B cell (primary cell): ENCODE measurements at regions not wholly inside any gene's neighbourhood (a gene's known extent, or its start where the extent isn't known, plus 50 kb on each side); places are given as distances from the start of the nearest gene placed in this dataset.

Experiments
- ATAC-seq: fragments of 200-7000 bp; cut with Tn5 transposase; one replicate; pipeline ENCODE4 v1.10.0; 2021; ENCODE audit warnings: low read depth, mild to moderate bottlenecking, moderate number of reproducible peaks, moderate library complexity
- CTCF ChIA-PET: fragments of 350-600 bp; sonication (Branson Sonifier 250); formaldehyde crosslinking; loops from one replicate; lab custom pipeline; 2021; ENCODE audit warnings: antibody characterized with exemption, inconsistent platforms; lab: Charles Lee
- POLR2A ChIA-PET: fragments of 350-600 bp; sonication (Branson Sonifier 250); formaldehyde crosslinking; loops from one replicate; lab custom pipeline; 2021; ENCODE audit warnings: antibody characterized with exemption; lab: Charles Lee
- DNase-seq: peaks from one replicate; pipeline ENCODE4 v3.0.0; 2013
- H2AFZ ChIP-seq: 2 replicates; pipeline ENCODE4 v1.6.1; 2012; ENCODE audit warnings: mild to moderate bottlenecking, low read depth, low read length; ENCODE audit not compliant: insufficient read depth, poor library complexity, severe bottlenecking
- H3K27ac ChIP-seq, 2 donors: 1 replicate in 1 of 2; 2 replicates in 1 of 2; pipeline ENCODE4 v1.5.1; 2012 to 2013; ENCODE audit warnings: low read length in 2 of 2, mild to moderate bottlenecking in 2 of 2, moderate library complexity in 1 of 2
- H3K27me3 ChIP-seq, 4 experiments: fragments of 200-600 bp in 1 of 4; sonication (generic) in 1 of 4; replicated peaks in 1 of 4; 1 replicate in 2 of 4; 2 replicates in 2 of 4; pipeline versions ENCODE4 v1.6.1 to v1.7.0; 2013 to 2016; ENCODE audit warnings: low read length in 3 of 4, mild to moderate bottlenecking in 2 of 4, mixed read lengths in 1 of 4, moderate library complexity in 1 of 4; ENCODE audit not compliant: insufficient read depth in 4 of 4, control insufficient read depth in 3 of 4; ENCODE audit errors: control extremely low read depth in 1 of 4
- H3K36me3 ChIP-seq, 2 experiments: replicated peaks in 1 of 2; 1 replicate in 1 of 2; 2 replicates in 1 of 2; pipeline versions ENCODE4 v1.6.1 to v1.7.1; 2013; ENCODE audit warnings: low read length in 1 of 2; ENCODE audit not compliant: insufficient read depth in 2 of 2, control insufficient read depth in 1 of 2; ENCODE audit errors: control extremely low read depth in 1 of 2, extremely low read depth in 1 of 2
- H3K4me1 ChIP-seq, 2 donors: fragments of 200-600 bp in 1 of 2; sonication (generic) in 1 of 2; 1 replicate in 1 of 2; 2 replicates in 1 of 2; pipeline versions ENCODE4 v1.5.1 to v1.6.1; 2013 to 2017; ENCODE audit warnings: low read length in 2 of 2; ENCODE audit not compliant: control insufficient read depth in 2 of 2, insufficient read depth in 2 of 2
- H3K4me2 ChIP-seq: replicated peaks from 2 replicates; pipeline ENCODE3; 2012; ENCODE audit warnings: mild to moderate bottlenecking, low read depth, low read length; ENCODE audit not compliant: poor library complexity, severe bottlenecking
- H3K4me3 ChIP-seq, 5 experiments: fragments of 200-600 bp in 1 of 5; sonication (generic) in 1 of 5; 1 replicate in 3 of 5; 2 replicates in 2 of 5; pipeline versions ENCODE4 v1.5.1 to v1.7.0; 2011 to 2016; ENCODE audit warnings: low read length in 4 of 5, mild to moderate bottlenecking in 4 of 5, low read depth in 2 of 5, control low read depth in 1 of 5, moderate library complexity in 1 of 5; ENCODE audit not compliant: insufficient read depth in 1 of 5; ENCODE audit errors: control extremely low read depth in 1 of 5, extremely low read depth in 1 of 5
- H3K79me2 ChIP-seq: fragments of 200-600 bp; sonication (generic); one replicate; pipeline ENCODE4 v1.6.0; 2016; ENCODE audit warnings: low read length; ENCODE audit not compliant: control insufficient read depth, insufficient read depth
- H3K9ac ChIP-seq: fragments of 200-600 bp; sonication (generic); 2 replicates; pipeline ENCODE4 v1.6.1; 2017; ENCODE audit warnings: mild to moderate bottlenecking, low read length, moderate library complexity
- H3K9me3 ChIP-seq, 3 donors: one replicate each; pipeline versions ENCODE4 v1.6.1 to v1.7.1; 2013; ENCODE audit warnings: low read length in 2 of 3; ENCODE audit not compliant: control insufficient read depth in 2 of 3, insufficient read depth in 1 of 3; ENCODE audit errors: control extremely low read depth in 1 of 3
- H4K20me1 ChIP-seq: 2 replicates; pipeline ENCODE4 v1.6.0; 2012; ENCODE audit warnings: mild to moderate bottlenecking, low read length; ENCODE audit not compliant: insufficient read depth, control insufficient read depth, poor library complexity, severe bottlenecking
- H3K27ac Mint-ChIP-seq: one replicate; pipeline ENCODE4 v1.8.0; 2021; ENCODE audit warnings: mixed read lengths
- H3K27me3 Mint-ChIP-seq: one replicate; pipeline ENCODE4 v1.8.0; 2021; ENCODE audit warnings: mixed read lengths
- H3K4me1 Mint-ChIP-seq: one replicate; pipeline ENCODE4 v1.8.0; 2021; ENCODE audit warnings: mixed read lengths
- H3K4me3 Mint-ChIP-seq: one replicate; pipeline ENCODE4 v1.8.0; 2021; ENCODE audit warnings: mixed read lengths
- H3K9me3 Mint-ChIP-seq: one replicate; pipeline ENCODE4 v1.8.0; 2022; ENCODE audit warnings: mixed read lengths; ENCODE audit not compliant: insufficient read depth
- CTCF ChIP-seq: fragments of 200-600 bp; IDR thresholded peaks from one replicate; pipeline ENCODE4 v1.8.0; 2022; ENCODE audit warnings: antibody characterized with exemption, mild to moderate bottlenecking
- EZH2 ChIP-seq: IDR thresholded peaks from 2 replicates; pipeline ENCODE4 v1.6.1; 2012; ENCODE audit warnings: borderline replicate concordance, low read depth, mild to moderate bottlenecking, moderate library complexity, low read length; ENCODE audit not compliant: insufficient read depth, poor library complexity, severe bottlenecking
- WGBS: methylation state at CpG from one replicate; pipeline ENCODE4 v1.1.5; 2013; ENCODE audit warnings: missing lambda C conversion rate; ENCODE audit not compliant: insufficient coverage; 5-methylcytosine and 5-hydroxymethylcytosine counted together
- intact Hi-C: fragments of 100-400 bp; cut with micrococcal nuclease; formaldehyde crosslinking; loops from one replicate; pipeline ENCODE4 v1.10.0; 2022

GRCh38 chr2:42939411-42940206 is 147.2 kb upstream of the HAAO start:
- Histone ChIP-seq H2AFZ (no peak overlapping the region), H3K9me3 (no peaks in the 10 kb centered on the region), H3K36me3 (no peaks in the 10 kb centered on the region), H3K4me2 (no peak overlapping the region), H3K9ac (no peak overlapping the region), H3K4me1 (no peaks in the 10 kb centered on the region), H4K20me1 (no peaks in the 10 kb centered on the region), H3K4me3 (no peak overlapping the region), H3K27me3 (no peaks in the 10 kb centered on the region), H3K27ac (no peak overlapping the region), H3K79me2 (no peaks in the 10 kb centered on the region)
- Mint-ChIP-seq H3K4me1 (no peaks in the 10 kb centered on the region), H3K27me3 (no peaks in the 10 kb centered on the region), H3K27ac (no peak overlapping the region), H3K9me3 (no peaks in the 10 kb centered on the region), H3K4me3 (no peak overlapping the region)
- TF ChIP-seq EZH2: no peak
- TF ChIP-seq CTCF: no peak
- CTCF ChIA-PET: no interaction called here
- DNase-seq: no peak
- no peak for ATAC-seq
- intact Hi-C loops: no loop called here
- WGBS: 88% methylated on average over 5 of the region's 11 CpGs
- POLR2A ChIA-PET: interaction anchor here (0.7 kb wide), 1 partner anchor 807 kb away, joined by 3 read pairs; no protein-coding TSS in a partner anchor

- intact Hi-C loops: no loop called here
- Mint-ChIP-seq H3K4me1 (no peaks in the 10 kb centered on the region), H3K4me3 (no peak overlapping the region), H3K27ac (no peak overlapping the region), H3K27me3 (no peaks in the 10 kb centered on the region), H3K9me3 (no peaks in the 10 kb centered on the region)
- DNase-seq (no peak), ATAC-seq (no peak)
- H3K9ac ChIP-seq: no peak overlapping the region
- H3K79me2 ChIP-seq: no peaks in the 10 kb centered on the region
- ChIA-PET POLR2A (interaction anchor here (0.7 kb wide), 1 partner anchor 806 kb away, joined by 3 read pairs; no protein-coding TSS in a partner anchor), CTCF (interaction anchor here (0.9 kb wide), 1 partner anchor 546 kb away, joined by 3 read pairs; no protein-coding TSS in a partner anchor)
- H2AFZ ChIP-seq: no peak overlapping the region
- H3K27ac ChIP-seq: no peak overlapping the region
- no peak for TF ChIP-seq EZH2
- TF ChIP-seq CTCF: no peak
- H3K9me3 ChIP-seq: no peaks in the 10 kb centered on the region
- no peaks in the 10 kb centered on the region for H3K27me3 ChIP-seq
- no peaks in the 10 kb centered on the region for H4K20me1 ChIP-seq
- WGBS: 89% methylated on average over 2 of the region's 3 CpGs
- H3K4me3 ChIP-seq: no peak overlapping the region
- no peak overlapping the region for H3K4me2 ChIP-seq
- H3K36me3 ChIP-seq: no peaks in the 10 kb centered on the region
- H3K4me1 ChIP-seq: no peaks in the 10 kb centered on the region
Measured at GRCh38 chr2:42938671-42939370, 146.4 kb upstream of the HAAO start.
